HG02678 (cell line): ENCODE measurements at regions not wholly inside any gene's neighbourhood (a gene's known extent, or its start where the extent isn't known, plus 50 kb on each side); places are given as distances from the start of the nearest gene placed in this dataset.
"Not testable (repeated sequence)": the region's sequence is repeated elsewhere in the genome, so short reads cannot be mapped to it uniquely, and the experiment has no call there.

Experiments
- ATAC-seq: cut with Tn5 transposase; IDR thresholded peaks from one replicate; pipeline ENCODE4 v1.9.1; 2021; ENCODE audit warnings: mild to moderate bottlenecking, moderate library complexity; ENCODE audit not compliant: unreplicated experiment

DNA sequence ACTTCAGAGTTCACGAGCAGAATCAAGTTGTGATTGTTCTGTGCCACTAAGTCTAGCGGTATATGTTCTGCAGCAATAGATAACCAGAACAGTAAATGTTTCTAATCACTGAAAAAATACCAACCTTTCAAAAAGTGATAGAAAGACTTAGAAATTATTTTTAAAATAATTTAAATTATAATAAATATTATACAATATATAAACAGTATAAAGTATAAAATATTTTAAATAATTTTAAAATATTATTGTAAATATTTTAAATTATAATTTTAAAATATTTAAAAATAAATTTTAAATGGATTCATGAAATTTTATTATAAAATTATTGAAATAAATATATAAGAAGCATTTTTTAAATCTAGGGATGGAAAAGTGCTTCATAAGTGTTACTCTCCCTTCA is 126.3 kb upstream of the ID2 start:
- no peak for ATAC-seq

GRCh38 chr2:8558096-8558495 is 123.8 kb upstream of the ID2 start:
- ATAC-seq = no peak

DNA sequence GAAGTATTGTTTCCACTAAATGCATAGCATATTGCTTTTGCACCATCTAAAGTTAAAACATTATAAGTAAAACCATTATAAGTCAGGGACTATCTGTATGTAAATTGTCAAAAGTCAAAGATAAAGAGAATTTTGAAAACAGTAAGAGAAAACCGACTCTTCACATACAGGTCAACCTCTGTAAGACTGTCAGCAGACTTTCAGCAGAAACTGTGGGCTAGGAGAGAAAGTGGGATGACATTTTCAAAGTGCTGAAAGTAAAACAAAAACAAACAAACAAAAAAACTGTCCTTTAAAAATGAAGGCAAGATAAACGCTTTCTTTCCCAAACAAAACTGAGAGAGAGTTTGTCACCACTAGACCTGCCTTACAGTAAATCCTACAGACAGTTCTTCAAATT is 122.9 kb upstream of the ID2 start:
- ATAC-seq = no peak

DNA sequence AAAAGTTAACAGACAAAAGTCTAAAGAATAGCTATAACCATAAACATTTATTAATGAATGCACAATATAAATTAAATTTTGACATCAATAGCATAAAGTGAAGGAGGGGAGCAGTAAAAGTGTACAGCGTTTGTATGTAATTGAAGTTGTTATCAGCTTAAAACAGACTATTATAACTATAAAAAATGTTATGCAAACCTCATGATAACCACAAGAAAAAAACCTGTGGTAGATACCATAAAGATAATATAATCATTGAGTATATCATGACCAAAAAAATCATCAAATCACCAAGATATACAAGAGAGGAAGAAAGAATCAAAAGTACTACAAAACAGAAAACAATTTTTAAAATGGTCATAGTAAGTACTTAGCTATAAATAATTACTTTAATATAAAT is 122.1 kb upstream of the ID2 start:
- no peak for ATAC-seq

DNA sequence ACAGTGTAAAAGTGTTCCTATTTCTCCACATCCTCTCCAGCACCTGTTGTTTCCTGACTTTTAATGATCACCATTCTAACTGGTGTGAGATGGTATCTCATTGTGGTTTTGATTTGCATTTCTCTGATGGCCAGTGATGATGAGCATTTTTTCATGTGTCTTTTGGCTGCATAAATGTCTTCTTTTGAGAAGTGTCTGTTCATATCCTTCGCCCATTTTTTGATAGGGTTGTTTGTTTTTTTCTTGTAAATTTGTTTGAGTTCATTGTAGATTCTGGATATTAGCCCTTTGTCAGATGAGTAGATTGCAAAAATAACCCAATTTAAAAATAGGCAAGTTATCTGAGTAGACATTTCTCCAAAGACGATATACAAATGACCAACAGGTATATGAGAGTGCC is 120.2 kb upstream of the ID2 start:
- ATAC-seq = not testable (repeated sequence)

DNA sequence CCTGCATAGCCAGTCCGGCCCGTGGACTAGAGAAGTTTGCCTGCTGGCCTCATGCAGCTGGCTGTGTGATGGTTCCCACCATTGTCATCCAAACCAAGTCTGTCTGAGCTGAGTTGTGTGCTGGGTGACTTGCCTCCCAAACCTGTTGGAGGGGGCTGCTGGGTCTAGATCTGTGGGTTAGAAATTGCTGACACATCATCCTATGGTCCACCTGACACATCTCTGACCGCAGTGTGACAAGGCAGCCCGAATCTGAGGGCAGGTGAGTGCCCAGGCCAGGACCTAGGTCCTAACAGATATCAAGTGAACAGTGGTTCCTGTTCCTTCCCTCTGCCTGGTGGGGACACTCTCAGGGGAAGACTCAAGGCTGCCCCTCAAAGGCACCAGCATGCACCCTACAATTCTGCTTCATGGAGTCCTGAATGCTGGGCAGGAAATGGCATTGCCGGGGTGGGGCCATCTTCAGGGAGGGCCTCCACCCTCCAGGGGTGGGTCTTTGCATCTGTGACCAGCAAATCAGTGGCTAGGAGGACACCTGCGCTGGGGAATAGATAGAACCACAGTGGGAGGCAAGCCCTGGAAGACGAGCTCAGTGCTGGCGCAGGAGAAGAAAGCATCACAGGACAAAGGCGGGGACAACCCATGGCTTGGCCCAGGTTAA is 117.9 kb upstream of the ID2 start:
- no peak for ATAC-seq

DNA sequence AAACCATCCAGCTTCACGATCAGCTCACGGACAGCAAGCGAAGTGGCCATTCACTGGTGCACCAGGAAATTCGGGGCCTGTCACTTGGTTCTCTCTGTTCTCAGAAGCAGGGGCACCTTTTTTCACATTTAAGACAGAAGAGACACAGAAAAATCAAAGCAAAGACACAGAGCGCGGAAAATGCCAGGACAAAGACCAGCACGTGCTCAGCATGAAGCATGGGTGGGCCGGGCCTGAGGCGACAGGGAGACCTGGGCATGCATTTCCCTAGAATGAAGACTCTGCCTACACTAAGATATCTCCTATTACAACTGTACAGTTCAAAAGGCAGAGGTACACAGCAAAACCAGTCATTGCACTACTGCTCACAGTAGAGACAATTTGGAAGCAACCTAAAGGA is 117.4 kb upstream of the ID2 start:
- no peak for ATAC-seq

- ATAC-seq = no peak
Observed at GRCh38 chr2:8565399-8566154, 116.3 kb upstream of the ID2 start.

- ATAC-seq = no peak
Observed at GRCh38 chr2:8566155-8566670, 115.6 kb upstream of the ID2 start.

DNA sequence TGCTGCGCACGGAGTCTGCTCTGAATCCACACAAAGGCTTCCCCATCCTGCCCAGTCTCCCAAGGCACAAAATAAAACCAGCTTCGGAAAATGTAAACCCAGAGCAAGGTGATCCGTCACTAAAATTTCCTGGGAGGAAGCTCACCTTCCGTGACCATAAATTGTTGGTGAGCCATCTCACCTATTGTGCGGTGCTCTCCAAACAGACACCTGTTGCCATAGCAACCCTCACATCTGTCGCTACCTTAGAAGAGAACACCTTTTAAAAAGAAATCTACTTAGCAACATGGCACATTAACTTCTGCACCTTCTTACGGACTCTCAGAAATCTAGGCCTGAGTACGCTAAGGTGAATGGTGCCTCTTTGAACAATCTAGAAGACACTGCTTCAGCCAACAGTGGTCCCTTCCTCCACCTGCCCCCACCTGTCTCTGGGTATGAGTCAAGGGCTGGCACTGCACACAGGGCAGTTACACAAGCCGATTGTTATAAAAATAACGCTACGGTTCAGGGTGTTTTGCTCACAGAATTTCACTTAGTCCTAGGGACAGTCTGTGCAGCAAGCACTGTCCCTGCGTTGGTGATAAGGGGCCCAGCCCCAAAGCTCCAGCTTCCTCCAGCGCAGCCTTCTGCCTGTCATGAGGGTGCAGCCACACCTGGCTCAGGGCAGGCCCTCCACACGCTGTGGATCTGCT is 114.9 kb upstream of the ID2 start:
- no peak for ATAC-seq

DNA sequence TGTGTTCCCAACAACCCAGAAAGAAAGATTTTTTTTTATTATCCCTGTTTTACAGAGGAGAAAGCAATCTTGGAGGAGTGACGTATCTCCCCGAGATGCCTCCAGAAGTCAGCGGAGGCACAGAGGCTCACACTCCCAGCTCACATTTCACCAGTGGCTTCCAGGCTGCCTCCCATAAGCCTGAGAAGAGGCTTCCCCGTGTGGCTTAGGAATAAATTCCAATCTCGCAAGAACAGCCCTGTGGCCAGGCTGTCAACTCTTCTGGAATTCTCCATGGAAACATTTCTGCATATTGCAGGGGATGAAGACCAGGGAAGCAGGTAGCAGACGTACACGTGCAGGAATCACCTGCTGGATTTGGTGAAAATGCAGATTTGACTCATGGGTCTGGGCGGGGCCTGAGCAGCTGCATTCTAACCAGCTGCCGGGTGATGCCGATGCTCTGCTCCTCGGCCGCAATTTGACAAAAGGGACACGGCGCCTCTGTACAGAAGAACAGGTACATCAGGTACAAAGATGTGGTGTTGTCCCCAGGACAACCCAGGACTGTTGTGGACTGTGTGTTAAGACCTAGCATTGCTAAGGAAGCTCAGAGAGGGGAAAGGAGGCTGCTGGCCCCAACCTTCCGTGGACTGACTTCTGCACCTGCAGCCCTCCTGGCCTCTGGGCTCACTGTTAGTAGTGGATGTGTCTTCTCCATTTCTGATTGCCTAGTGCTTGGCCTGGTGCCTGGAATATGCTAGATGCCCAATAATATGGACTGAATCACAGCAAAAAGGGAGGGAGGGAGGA is 114.2 kb upstream of the ID2 start:
- ATAC-seq = no peak

DNA sequence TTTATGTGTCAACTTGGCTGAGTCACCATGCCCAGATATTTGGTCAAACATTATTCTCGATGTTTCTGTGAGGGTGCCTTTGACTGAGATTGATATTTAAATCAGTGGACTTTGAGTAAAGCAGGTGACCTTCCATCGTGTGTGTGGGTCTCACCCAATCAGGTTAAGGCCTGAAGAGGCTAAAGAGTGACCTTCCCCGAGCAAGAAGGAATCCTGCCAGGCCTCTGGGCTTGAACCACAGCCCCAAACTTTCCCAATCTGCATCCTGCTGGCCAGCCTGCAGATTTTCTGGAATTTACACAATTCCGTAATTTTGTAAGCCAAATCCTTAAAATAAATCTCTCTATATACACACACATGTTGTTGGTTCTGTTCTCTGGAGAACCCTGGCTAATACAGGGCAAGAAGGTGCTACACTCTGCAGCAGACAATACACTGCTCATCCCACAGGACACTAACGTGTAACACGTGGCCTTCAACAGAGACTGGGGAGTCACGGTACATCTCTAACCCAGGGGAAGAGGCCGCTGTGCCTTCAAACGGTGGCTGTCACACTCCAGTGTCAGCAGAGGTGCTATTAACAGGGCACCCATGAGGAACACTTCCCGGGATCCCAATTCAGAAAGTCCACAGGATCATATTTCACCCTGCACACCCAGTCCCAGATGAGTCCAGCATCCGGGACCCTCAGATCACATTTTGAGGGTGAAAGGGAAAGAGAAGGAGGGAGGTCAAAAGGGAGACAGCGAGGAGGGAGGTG is 113.1 kb upstream of the ID2 start:
- ATAC-seq = no peak

DNA sequence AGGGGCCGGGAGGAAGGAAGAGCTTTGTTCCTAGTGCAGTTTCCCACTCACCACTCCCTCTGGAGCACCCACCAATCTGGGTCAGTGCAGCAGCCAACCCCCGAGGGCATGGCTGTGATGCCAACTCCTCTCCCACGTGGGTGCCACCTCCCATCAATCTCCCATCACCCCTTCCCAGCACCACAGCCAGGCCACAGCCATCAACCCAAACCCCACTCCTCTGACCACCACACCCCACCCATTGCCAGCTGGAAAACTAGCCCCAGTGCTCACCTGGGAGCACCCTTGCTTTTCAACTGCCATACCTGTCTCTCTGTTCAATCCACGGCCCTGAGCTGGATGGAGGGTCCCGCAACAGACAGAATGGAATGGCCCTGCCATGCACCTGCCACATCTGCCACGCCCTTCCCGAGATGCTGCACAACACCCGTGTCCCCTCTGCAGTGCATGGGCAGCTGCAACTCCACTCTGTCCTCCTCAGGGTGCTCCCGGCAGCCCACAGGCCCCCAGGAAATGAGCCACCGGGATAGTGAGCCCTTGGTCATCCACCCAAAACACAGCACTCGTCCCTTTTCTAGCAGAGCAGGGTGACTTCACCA is 112.4 kb upstream of the ID2 start:
- no peak for ATAC-seq

DNA sequence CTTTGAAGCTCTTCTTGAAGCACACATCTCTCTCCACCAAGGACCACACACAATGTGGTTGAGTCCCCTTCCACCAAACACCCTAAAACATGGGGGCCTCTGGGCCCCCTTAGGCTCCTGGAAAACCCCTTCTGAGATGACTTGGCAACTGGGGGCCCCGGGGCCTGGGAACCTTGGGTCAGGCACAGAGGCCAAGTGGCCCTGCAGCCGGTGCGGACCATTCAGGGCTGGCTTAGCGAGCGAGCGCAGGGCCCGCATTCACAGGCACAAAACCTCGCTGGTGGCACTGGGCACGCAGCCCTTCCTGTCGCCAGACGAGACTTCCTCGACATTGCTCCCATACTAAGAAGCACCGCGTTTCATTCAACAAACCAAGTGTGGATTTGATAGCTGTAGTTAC is 111.2 kb upstream of the ID2 start:
- ATAC-seq = no peak

DNA sequence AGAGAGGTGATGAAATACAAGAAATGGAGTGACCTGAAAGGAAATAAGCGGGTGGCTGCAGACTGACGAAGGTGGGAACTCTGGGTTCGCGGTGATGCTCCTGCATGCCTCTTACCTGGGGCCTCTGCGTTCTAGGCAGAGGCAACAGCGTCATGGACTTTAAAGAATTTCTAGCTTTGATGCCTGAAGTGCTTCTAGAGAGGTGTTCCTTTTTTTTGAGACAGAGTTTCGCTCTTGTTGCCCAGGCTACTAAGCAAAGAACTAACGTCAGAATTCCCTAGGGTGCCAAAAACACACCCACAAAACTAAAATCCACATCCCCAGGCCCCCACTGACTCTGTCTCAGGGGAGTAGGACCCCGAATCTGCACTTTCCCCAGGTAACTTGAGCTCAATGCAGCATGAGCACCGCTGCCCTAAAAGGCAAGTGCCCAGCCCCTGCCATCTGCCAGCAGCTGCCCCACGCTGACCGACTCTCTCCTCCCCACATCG is 110.5 kb upstream of the ID2 start:
- ATAC-seq = no peak

- no peak for ATAC-seq
Observed at GRCh38 chr2:8571792-8572499, 109.9 kb upstream of the ID2 start.

- ATAC-seq = no peak
Observed at GRCh38 chr2:8572712-8573233, 109.1 kb upstream of the ID2 start.

GRCh38 chr2:8573234-8573941 is 108.5 kb upstream of the ID2 start:
- ATAC-seq = no peak

DNA sequence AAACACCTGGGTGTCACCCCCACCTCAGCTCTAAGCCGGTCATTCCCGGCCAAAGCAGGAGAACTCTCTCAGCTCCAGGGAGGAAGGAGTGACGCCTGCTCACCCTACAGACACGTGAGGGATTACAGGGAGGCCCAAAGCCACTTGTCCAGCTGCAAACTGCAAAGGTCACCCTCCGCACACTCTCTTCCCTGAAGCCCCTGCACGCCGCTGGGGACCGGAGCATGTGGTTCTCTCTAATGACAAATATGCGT is 108.0 kb upstream of the ID2 start:
- no peak for ATAC-seq
